ENCODE measurements at regions not wholly inside any gene's neighbourhood (a gene's known extent, or its start where the extent isn't known, plus 50 kb on each side); places are given as distances from the start of the nearest gene placed in this dataset.

DNA sequence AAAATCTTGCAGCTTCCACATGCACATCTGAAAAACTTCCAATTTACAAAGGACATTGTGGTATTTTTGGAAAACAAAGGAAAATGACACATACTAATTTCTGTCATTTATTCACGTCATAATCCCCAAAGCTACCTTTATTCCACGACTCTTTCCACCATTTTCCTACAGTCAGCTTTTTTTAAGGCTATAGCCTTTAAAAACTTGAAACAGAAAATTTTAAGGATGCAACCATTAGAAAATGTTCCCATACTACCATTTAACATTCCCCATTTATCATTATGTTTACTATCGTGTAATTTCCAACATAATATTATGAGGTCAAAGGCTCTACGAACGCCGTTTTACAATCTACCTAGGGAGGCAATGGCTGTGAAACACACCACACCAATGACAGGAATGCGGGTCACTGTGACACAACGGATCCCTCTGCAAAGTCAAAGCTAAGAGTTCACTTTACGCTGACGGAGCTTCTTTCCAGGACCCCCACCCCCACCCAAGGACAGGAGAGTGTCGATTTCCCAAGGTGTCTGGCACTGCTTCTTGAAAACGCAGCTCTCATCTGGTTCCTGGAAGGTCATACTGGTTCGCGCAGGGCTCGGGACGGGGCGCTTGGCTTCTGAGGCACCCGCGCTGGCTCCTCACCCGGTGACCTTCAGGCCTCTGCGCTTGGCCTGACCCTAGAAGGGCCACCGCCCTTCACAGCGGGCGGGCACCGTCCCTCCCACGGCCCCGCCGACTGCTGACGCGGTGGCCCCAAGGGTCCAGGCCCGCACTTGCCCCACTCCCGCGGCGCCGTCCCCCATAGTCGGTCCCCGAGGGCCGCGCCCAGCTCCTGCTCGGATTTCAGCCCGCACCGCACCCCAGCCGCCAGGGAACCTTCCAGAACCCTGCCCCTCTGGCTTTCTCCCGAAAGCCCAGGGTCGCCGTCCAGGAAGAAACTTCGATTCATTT is 50.5 kb upstream of the ATF3 start:
- H4K20me1 ChIP-seq (ENCODE audit: control insufficient read depth, insufficient read depth, low read length, poor library complexity, severe bottlenecking): no peaks in the 10 kb centered on the region
- Mint-ChIP-seq H3K4me3 (peak overlapping the region; percentile 90), H3K4me1 (peaks cover 13% of the 10 kb centered on the region), H3K9me3 (ENCODE audit: insufficient read depth) (peaks cover 3% of the 10 kb centered on the region), H3K27ac (peak overlapping the region; percentile 96), H3K27me3 (peaks cover 5% of the 10 kb centered on the region)
- peaks cover 0 to 5% (median 0%) of the 10 kb centered on the region in 4 experiments for H3K27me3 ChIP-seq (replicated peaks in 1 of 4; ENCODE audit: control extremely low read depth in 1 of 4, control insufficient read depth in 3 of 4, insufficient read depth in 4 of 4, low read length in 3 of 4)
- DNase-seq (no peak), ATAC-seq (ENCODE audit: low read depth) (peak; percentile 54)
- H3K4me3 ChIP-seq (ENCODE audit: control extremely low read depth in 1 of 5, extremely low read depth in 1 of 5, insufficient read depth in 1 of 5, low read depth in 2 of 5, low read length in 4 of 5): peak overlapping the region; percentile 12 to 89 (median 73)
- H3K4me1 ChIP-seq (ENCODE audit: control insufficient read depth in 2 of 2, insufficient read depth in 2 of 2, low read length in 2 of 2): peaks cover 12% of the 10 kb centered on the region in 2 donors
- H3K4me2 ChIP-seq (replicated peaks; ENCODE audit: low read depth, low read length, poor library complexity, severe bottlenecking): peak overlapping the region; percentile 93
- peak overlapping the region; percentile 92 for H2AFZ ChIP-seq (ENCODE audit: insufficient read depth, low read depth, low read length, poor library complexity, severe bottlenecking)
- H3K79me2 ChIP-seq (ENCODE audit: control insufficient read depth, insufficient read depth, low read length): no peaks in the 10 kb centered on the region
- ChIA-PET CTCF (interaction anchor here (1.0 to 1.3 kb wide), 2 partner anchors 12 to 80 kb away, joined by 3 read pairs; no protein-coding TSS in a partner anchor), POLR2A (interaction anchor here (0.6 to 1.0 kb wide), 4 partner anchors 21 to 236 kb away, joined by 3 to 4 read pairs (median 3); partner anchors contain the start of genes ATF3 and NSL1)
- no peaks in the 10 kb centered on the region for H3K36me3 ChIP-seq (replicated peaks in 1 of 2; ENCODE audit: control extremely low read depth in 1 of 2, control insufficient read depth in 1 of 2, extremely low read depth in 1 of 2, insufficient read depth in 2 of 2, low read length in 1 of 2)
- no peak for TF ChIP-seq EZH2 (IDR thresholded peaks at IDR 0.05; ENCODE audit: borderline replicate concordance, insufficient read depth, low read depth, low read length, poor library complexity, severe bottlenecking)
- TF ChIP-seq, protein P1, sequence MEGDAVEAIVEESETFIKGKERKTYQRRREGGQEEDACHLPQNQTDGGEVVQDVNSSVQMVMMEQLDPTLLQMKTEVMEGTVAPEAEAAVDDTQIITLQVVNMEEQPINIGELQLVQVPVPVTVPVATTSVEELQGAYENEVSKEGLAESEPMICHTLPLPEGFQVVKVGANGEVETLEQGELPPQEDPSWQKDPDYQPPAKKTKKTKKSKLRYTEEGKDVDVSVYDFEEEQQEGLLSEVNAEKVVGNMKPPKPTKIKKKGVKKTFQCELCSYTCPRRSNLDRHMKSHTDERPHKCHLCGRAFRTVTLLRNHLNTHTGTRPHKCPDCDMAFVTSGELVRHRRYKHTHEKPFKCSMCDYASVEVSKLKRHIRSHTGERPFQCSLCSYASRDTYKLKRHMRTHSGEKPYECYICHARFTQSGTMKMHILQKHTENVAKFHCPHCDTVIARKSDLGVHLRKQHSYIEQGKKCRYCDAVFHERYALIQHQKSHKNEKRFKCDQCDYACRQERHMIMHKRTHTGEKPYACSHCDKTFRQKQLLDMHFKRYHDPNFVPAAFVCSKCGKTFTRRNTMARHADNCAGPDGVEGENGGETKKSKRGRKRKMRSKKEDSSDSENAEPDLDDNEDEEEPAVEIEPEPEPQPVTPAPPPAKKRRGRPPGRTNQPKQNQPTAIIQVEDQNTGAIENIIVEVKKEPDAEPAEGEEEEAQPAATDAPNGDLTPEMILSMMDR (IDR thresholded peaks at IDR 0.05): no peak
- intact Hi-C loops (cut with micrococcal nuclease): loop anchor here (1.0 to 5.0 kb wide), 5 partner anchors 39 to 233 kb away; partner anchors contain the start of genes ATF3, NENF, NSL1 and PACC1
- H3K9ac ChIP-seq (ENCODE audit: low read length): peak overlapping the region; percentile 89
- peaks cover 0 to 6% (median 0%) of the 10 kb centered on the region in 3 donors for H3K9me3 ChIP-seq (ENCODE audit: control extremely low read depth in 1 of 3, control insufficient read depth in 2 of 3, insufficient read depth in 1 of 3, low read length in 2 of 3)
- 29% methylated on average over 46 of the region's 47 CpGs for WGBS (ENCODE audit: insufficient coverage)
- H3K27ac ChIP-seq (ENCODE audit: low read length in 2 of 2): peak overlapping the region; percentile 95 to 96
